SK-N-SH (cell line): ENCODE measurements at regions not wholly inside any gene's neighbourhood (a gene's known extent, or its start where the extent isn't known, plus 50 kb on each side); places are given as distances from the start of the nearest gene placed in this dataset.

Experiments
- CTCF ChIA-PET: fragments of 300-600, 350-600 bp; formaldehyde crosslinking; extraction: SDS; loops from one replicate; lab custom pipeline; 2021; lab: Yijun Ruan, JAX
- POLR2A ChIA-PET: fragments of 350-600 bp; sonication (Branson Sonifier 250); formaldehyde crosslinking; extraction: SDS; loops from one replicate; lab custom pipeline; 2020; ENCODE audit warnings: antibody characterized with exemption, inconsistent platforms; lab: Yijun Ruan, JAX
- DNase-seq: peaks from one replicate; pipeline ENCODE4 v3.0.0; 2012
- H2AFZ ChIP-seq: fragments of 200-600 bp; sonication (generic); 2 replicates; pipeline ENCODE4 v1.8.1; 2016; ENCODE audit warnings: antibody characterized with exemption, mild to moderate bottlenecking, low read depth
- H3F3A ChIP-seq: fragments of 200-600 bp; sonication (generic); replicated peaks from 2 replicates; pipeline ENCODE3; 2016; ENCODE audit warnings: antibody characterized with exemption, mild to moderate bottlenecking; ENCODE audit not compliant: insufficient read depth
- H3K27ac ChIP-seq, 2 experiments: fragments of 200-500 bp in 1 of 2; fragments of 200-600 bp in 1 of 2; sonication (Bioruptor generic) in 1 of 2; sonication (generic), shearing (Covaris generic) in 1 of 2; 2 replicates each; pipeline versions ENCODE4 v1.5.1 to v1.6.1; 2014 to 2016; ENCODE audit warnings: low read depth in 2 of 2, inconsistent platforms in 1 of 2, low read length in 1 of 2, mild to moderate bottlenecking in 1 of 2, mixed read lengths in 1 of 2
- H3K27me3 ChIP-seq: fragments of 200-600 bp; sonication (generic), shearing (Covaris generic); 2 replicates; pipeline ENCODE4 v1.6.1; 2016; ENCODE audit warnings: mixed run types; ENCODE audit not compliant: insufficient read depth
- H3K36me3 ChIP-seq, 2 experiments: fragments of 200-500 bp in 1 of 2; fragments of 200-600 bp in 1 of 2; sonication (Bioruptor generic) in 1 of 2; sonication (generic) in 1 of 2; replicated peaks in 1 of 2; 2 replicates each; pipeline versions ENCODE3 to v1.5.1; 2014 to 2016; ENCODE audit warnings: low read length in 1 of 2, mild to moderate bottlenecking in 1 of 2; ENCODE audit not compliant: insufficient read depth in 2 of 2, control insufficient read depth in 1 of 2
- H3K4me1 ChIP-seq, 2 experiments: fragments of 200-500 bp in 1 of 2; fragments of 200-600 bp in 1 of 2; sonication (Bioruptor generic) in 1 of 2; sonication (generic), shearing (Covaris generic) in 1 of 2; 2 replicates each; pipeline versions ENCODE4 v1.5.1 to v1.6.1; 2014 to 2016; ENCODE audit warnings: low read depth in 1 of 2, low read length in 1 of 2, mixed run types in 1 of 2; ENCODE audit not compliant: insufficient read depth in 2 of 2, control insufficient read depth in 1 of 2
- H3K4me2 ChIP-seq: fragments of 200-600 bp; sonication (generic), shearing (Covaris generic); 2 replicates; pipeline ENCODE4 v1.6.1; 2017; ENCODE audit warnings: mixed run types
- H3K4me3 ChIP-seq, 2 experiments: fragments of 200-500 bp in 1 of 2; fragments of 200-600 bp in 1 of 2; sonication (Bioruptor generic) in 1 of 2; sonication (generic), shearing (Covaris generic) in 1 of 2; 2 replicates each; pipeline versions ENCODE4 v1.5.1 to v1.8.1; 2014 to 2016; ENCODE audit warnings: low read depth in 2 of 2, inconsistent platforms in 1 of 2, low read length in 1 of 2, mild to moderate bottlenecking in 1 of 2, mixed read lengths in 1 of 2, moderate library complexity in 1 of 2
- H3K79me2 ChIP-seq: fragments of 200-600 bp; sonication (generic); 2 replicates; pipeline ENCODE4 v1.8.1; 2017; ENCODE audit warnings: mild to moderate bottlenecking; ENCODE audit not compliant: insufficient read depth
- H3K9ac ChIP-seq: fragments of 200-600 bp; sonication (generic); 2 replicates; pipeline ENCODE4 v1.6.1; 2017; ENCODE audit warnings: mixed run types
- H3K9me2 ChIP-seq: fragments of 200-600 bp; sonication (generic); 2 replicates; pipeline ENCODE4 v1.6.1; 2017; ENCODE audit warnings: mixed run types
- H3K9me3 ChIP-seq: fragments of 200-600 bp; sonication (generic); 2 replicates; pipeline ENCODE4 v1.6.1; 2017; ENCODE audit warnings: mixed run types, mild to moderate bottlenecking, moderate library complexity
- H4K20me1 ChIP-seq: fragments of 200-600 bp; sonication (generic); 2 replicates; pipeline ENCODE4 v1.6.1; 2017; ENCODE audit warnings: mild to moderate bottlenecking, mixed run types; ENCODE audit not compliant: insufficient read depth
- CHD2 ChIP-seq: fragments of 150-350 bp; IDR thresholded peaks from 2 replicates; pipeline ENCODE4 v1.6.1; 2018; ENCODE audit warnings: low read length; ENCODE audit not compliant: partially characterized antibody
- ELF1 ChIP-seq: IDR thresholded peaks from 2 replicates; pipeline ENCODE4 v1.4.0; 2012
- EP300 ChIP-seq, 2 experiments: IDR thresholded peaks; 2 replicates each; pipeline versions ENCODE4 v1.4.0 to v1.6.1; 2012; ENCODE audit warnings: borderline replicate concordance in 1 of 2, low read depth in 1 of 2, low read length in 1 of 2
- EZH2phosphoT487 ChIP-seq: fragments of 200-600 bp; sonication (generic); IDR thresholded peaks from 2 replicates; pipeline ENCODE4 v1.6.1; 2017; ENCODE audit warnings: low read depth, mixed run types, mild to moderate bottlenecking, antibody characterized with exemption, moderate library complexity, borderline replicate concordance
- FOSL2 ChIP-seq: IDR thresholded peaks from 2 replicates; pipeline ENCODE4 v1.4.0; 2012; ENCODE audit warnings: low read depth, mild to moderate bottlenecking, moderate library complexity, borderline replicate concordance
- FOXJ3 ChIP-seq: sonication (generic); formaldehyde crosslinking; IDR thresholded peaks from 2 replicates; pipeline ENCODE4 v1.5.1; 2020; ENCODE audit warnings: mild to moderate bottlenecking, missing genetic modification reagents
- GABPA ChIP-seq: IDR thresholded peaks from 2 replicates; pipeline ENCODE4 v1.4.0; 2012; ENCODE audit warnings: low read depth, mild to moderate bottlenecking
- JUND ChIP-seq: IDR thresholded peaks from 2 replicates; pipeline ENCODE4 v1.4.0; 2012
- MEF2A ChIP-seq: IDR thresholded peaks from 2 replicates; pipeline ENCODE4 v1.4.0; 2012; ENCODE audit warnings: low read depth, borderline replicate concordance
- RFX5 ChIP-seq: IDR thresholded peaks from 2 replicates; pipeline ENCODE4 v1.6.1; 2012; ENCODE audit warnings: mild to moderate bottlenecking, improper control_type of control experiment, low read length
- RXRA ChIP-seq: IDR thresholded peaks from 2 replicates; pipeline ENCODE4 v1.4.0; 2012; ENCODE audit warnings: low read depth, mild to moderate bottlenecking, borderline replicate concordance
- TCF12 ChIP-seq: IDR thresholded peaks from 2 replicates; pipeline ENCODE4 v1.4.0; 2012
- TEAD4 ChIP-seq: IDR thresholded peaks from 2 replicates; pipeline ENCODE4 v1.4.0; 2012; ENCODE audit warnings: mild to moderate bottlenecking, borderline replicate concordance; ENCODE audit not compliant: insufficient read depth
- YY1 ChIP-seq: IDR thresholded peaks from 2 replicates; pipeline ENCODE4 v1.4.0; 2012; ENCODE audit warnings: low read depth, mild to moderate bottlenecking
- WGBS: methylation state at CpG from one replicate; pipeline ENCODE4 v1.1.6; 2017; ENCODE audit warnings: low lambda C conversion rate; 5-methylcytosine and 5-hydroxymethylcytosine counted together
- TF ChIP-seq, protein P1 (sequence below): fragments of 200-600 bp; sonication (generic); IDR thresholded peaks from 2 replicates; pipeline ENCODE4 v1.6.1; 2017; ENCODE audit warnings: antibody characterized with exemption, mild to moderate bottlenecking, moderate library complexity
- TF ChIP-seq, protein P2 (sequence below): IDR thresholded peaks from 2 replicates; pipeline ENCODE4 v1.6.1; 2012; ENCODE audit warnings: mild to moderate bottlenecking, low read depth, low read length, moderate library complexity
- TF ChIP-seq, protein P3 (sequence below): IDR thresholded peaks from 2 replicates; pipeline ENCODE4 v1.4.0; 2012; ENCODE audit warnings: low read depth, borderline replicate concordance

DNA sequence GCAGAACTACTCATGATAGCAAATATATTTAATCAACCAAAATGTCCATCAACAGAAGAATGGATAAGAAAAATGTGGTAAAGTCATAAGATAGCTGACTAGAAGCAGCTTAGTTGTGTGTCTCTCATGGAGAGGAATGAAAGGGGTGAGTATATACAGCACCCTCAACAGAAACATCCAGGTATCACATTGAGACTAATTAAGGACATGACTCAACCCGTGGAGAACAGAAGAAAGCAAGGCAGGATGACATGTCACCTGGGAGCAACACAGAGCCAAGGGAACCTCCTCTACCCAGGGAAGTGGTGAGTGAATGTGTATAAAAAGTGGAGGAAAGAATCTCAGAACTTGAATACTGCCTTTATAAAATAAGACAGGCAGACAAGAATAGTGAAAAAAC is 1695.0 kb upstream of the CELF4 start:
- no peak for DNase-seq

DNA sequence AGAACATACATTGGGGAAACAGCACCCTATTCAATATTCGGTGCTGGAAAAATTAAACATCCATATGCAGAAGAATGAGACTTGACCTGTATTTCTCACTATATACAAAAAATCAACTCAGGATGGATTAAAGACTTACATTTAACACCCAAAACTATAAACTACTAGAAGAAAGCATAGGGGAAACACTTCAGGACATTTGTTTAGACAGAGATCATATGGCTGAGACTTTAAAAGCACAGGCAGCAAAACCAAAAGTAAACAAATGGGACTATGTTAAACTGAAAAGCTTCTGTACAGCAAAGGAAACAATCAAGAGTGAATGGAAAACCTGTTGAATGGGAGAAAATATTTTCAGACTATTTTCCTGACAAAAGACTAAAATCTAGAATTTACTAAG is 1694.1 kb upstream of the CELF4 start:
- POLR2A ChIA-PET, result no interaction called here

More for the DNA sequence above, 1695.0 kb upstream of the CELF4 start:
- Histone ChIP-seq H3K9ac (no peak overlapping the region), H4K20me1 (no peaks in the 10 kb centered on the region), H2AFZ (no peak overlapping the region), H3K27ac (no peak overlapping the region), H3F3A (no peaks in the 10 kb centered on the region), H3K9me3 (no peaks in the 10 kb centered on the region), H3K4me1 (no peaks in the 10 kb centered on the region), H3K36me3 (no peaks in the 10 kb centered on the region), H3K9me2 (no peaks in the 10 kb centered on the region), H3K79me2 (no peaks in the 10 kb centered on the region), H3K4me2 (no peak overlapping the region), H3K4me3 (no peak overlapping the region), H3K27me3 (no peaks in the 10 kb centered on the region)
- TF ChIP-seq TEAD4, result no peak
- no peak for TF ChIP-seq YY1
- no peak for TF ChIP-seq TCF12
- ChIA-PET POLR2A (no interaction called here), CTCF (interaction anchor here (0.9 kb wide), 1 partner anchor 18 kb away, joined by 4 read pairs; no protein-coding TSS in a partner anchor)
- 4% methylated on average over 1 of the region's 1 CpG for WGBS

DNA sequence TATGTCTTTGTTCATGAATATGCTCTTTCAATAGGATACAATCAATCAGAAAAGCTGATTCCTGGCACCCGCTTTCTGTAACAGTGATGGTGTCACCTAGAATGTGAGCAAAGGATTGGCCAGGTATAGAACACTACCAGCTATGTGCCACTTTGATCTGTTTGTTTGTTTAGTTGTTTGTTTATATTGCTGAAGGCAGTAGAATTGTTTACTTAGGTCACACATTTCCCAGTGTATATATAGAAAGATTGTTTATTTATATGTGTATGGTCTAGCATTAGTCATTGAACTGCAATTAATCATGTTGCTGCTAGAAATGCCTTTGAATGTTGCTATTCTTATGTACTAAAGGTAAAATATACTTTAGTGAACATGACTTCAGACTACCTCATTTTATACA is 1678.6 kb upstream of the CELF4 start:
- Histone ChIP-seq H3K27ac (no peak overlapping the region), H3K4me1 (no peaks in the 10 kb centered on the region), H2AFZ (no peak overlapping the region), H4K20me1 (no peaks in the 10 kb centered on the region), H3K27me3 (no peaks in the 10 kb centered on the region), H3K9me3 (0 out of 2 replicates have a peak, but pooled peaks cover 3% of the 10 kb centered on the region), H3K9ac (no peak overlapping the region), H3K36me3 (no peaks in the 10 kb centered on the region), H3K9me2 (0 out of 2 replicates have a peak, but pooled peaks cover 4% of the 10 kb centered on the region), H3K4me2 (no peak overlapping the region), H3F3A (no peaks in the 10 kb centered on the region), H3K4me3 (no peak overlapping the region), H3K79me2 (no peaks in the 10 kb centered on the region)
- 52% methylated on average over 1 of the region's 1 CpG for WGBS
- ChIA-PET CTCF (no interaction called here), POLR2A (no interaction called here)
- no peak for DNase-seq
- TF ChIP-seq TEAD4 (no peak), GABPA (no peak), YY1 (no peak), FOXJ3 (CRISPR knock-in tag) (no peak), ELF1 (no peak)
- TF ChIP-seq, protein P1, sequence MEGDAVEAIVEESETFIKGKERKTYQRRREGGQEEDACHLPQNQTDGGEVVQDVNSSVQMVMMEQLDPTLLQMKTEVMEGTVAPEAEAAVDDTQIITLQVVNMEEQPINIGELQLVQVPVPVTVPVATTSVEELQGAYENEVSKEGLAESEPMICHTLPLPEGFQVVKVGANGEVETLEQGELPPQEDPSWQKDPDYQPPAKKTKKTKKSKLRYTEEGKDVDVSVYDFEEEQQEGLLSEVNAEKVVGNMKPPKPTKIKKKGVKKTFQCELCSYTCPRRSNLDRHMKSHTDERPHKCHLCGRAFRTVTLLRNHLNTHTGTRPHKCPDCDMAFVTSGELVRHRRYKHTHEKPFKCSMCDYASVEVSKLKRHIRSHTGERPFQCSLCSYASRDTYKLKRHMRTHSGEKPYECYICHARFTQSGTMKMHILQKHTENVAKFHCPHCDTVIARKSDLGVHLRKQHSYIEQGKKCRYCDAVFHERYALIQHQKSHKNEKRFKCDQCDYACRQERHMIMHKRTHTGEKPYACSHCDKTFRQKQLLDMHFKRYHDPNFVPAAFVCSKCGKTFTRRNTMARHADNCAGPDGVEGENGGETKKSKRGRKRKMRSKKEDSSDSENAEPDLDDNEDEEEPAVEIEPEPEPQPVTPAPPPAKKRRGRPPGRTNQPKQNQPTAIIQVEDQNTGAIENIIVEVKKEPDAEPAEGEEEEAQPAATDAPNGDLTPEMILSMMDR, result no peak
- TF ChIP-seq, protein P2, sequence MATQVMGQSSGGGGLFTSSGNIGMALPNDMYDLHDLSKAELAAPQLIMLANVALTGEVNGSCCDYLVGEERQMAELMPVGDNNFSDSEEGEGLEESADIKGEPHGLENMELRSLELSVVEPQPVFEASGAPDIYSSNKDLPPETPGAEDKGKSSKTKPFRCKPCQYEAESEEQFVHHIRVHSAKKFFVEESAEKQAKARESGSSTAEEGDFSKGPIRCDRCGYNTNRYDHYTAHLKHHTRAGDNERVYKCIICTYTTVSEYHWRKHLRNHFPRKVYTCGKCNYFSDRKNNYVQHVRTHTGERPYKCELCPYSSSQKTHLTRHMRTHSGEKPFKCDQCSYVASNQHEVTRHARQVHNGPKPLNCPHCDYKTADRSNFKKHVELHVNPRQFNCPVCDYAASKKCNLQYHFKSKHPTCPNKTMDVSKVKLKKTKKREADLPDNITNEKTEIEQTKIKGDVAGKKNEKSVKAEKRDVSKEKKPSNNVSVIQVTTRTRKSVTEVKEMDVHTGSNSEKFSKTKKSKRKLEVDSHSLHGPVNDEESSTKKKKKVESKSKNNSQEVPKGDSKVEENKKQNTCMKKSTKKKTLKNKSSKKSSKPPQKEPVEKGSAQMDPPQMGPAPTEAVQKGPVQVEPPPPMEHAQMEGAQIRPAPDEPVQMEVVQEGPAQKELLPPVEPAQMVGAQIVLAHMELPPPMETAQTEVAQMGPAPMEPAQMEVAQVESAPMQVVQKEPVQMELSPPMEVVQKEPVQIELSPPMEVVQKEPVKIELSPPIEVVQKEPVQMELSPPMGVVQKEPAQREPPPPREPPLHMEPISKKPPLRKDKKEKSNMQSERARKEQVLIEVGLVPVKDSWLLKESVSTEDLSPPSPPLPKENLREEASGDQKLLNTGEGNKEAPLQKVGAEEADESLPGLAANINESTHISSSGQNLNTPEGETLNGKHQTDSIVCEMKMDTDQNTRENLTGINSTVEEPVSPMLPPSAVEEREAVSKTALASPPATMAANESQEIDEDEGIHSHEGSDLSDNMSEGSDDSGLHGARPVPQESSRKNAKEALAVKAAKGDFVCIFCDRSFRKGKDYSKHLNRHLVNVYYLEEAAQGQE, result no peak
- TF ChIP-seq, protein P3, sequence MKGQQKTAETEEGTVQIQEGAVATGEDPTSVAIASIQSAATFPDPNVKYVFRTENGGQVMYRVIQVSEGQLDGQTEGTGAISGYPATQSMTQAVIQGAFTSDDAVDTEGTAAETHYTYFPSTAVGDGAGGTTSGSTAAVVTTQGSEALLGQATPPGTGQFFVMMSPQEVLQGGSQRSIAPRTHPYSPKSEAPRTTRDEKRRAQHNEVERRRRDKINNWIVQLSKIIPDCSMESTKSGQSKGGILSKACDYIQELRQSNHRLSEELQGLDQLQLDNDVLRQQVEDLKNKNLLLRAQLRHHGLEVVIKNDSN, result no peak

More for the DNA sequence above, 1694.1 kb upstream of the CELF4 start:
- Histone ChIP-seq H3K27me3 (no peaks in the 10 kb centered on the region), H4K20me1 (no peaks in the 10 kb centered on the region), H3K9me2 (no peaks in the 10 kb centered on the region), H3K79me2 (no peaks in the 10 kb centered on the region), H3K36me3 (no peaks in the 10 kb centered on the region), H3K9ac (no peak overlapping the region), H3K4me1 (no peaks in the 10 kb centered on the region), H3K9me3 (no peaks in the 10 kb centered on the region), H3K4me2 (no peak overlapping the region), H3F3A (no peaks in the 10 kb centered on the region), H3K4me3 (no peak overlapping the region)
- TF ChIP-seq EP300 (IDR thresholded peaks at IDR 0.05; ENCODE audit: borderline replicate concordance in 1 of 2, low read depth in 1 of 2, low read length in 1 of 2) (no peak), RFX5 (no peak), FOSL2 (no peak), CHD2 (no peak), EZH2phosphoT487 (no peak), RXRA (no peak), JUND (no peak), YY1 (no peak), MEF2A (no peak)
- TF ChIP-seq, all 33 proteins: peak for 0
- whole genome bisulfite sequencing, result 55% methylated on average over 1 of the region's 1 CpG
- no peak for DNase-seq
- CTCF ChIA-PET, result no interaction called here
- Histone ChIP-seq H2AFZ (no peak overlapping the region), H3K27ac (no peak overlapping the region)
